ENCODE measurements at regions not wholly inside any gene's neighbourhood (a gene's known extent, or its start where the extent isn't known, plus 50 kb on each side); places are given as distances from the start of the nearest gene placed in this dataset.

DNA sequence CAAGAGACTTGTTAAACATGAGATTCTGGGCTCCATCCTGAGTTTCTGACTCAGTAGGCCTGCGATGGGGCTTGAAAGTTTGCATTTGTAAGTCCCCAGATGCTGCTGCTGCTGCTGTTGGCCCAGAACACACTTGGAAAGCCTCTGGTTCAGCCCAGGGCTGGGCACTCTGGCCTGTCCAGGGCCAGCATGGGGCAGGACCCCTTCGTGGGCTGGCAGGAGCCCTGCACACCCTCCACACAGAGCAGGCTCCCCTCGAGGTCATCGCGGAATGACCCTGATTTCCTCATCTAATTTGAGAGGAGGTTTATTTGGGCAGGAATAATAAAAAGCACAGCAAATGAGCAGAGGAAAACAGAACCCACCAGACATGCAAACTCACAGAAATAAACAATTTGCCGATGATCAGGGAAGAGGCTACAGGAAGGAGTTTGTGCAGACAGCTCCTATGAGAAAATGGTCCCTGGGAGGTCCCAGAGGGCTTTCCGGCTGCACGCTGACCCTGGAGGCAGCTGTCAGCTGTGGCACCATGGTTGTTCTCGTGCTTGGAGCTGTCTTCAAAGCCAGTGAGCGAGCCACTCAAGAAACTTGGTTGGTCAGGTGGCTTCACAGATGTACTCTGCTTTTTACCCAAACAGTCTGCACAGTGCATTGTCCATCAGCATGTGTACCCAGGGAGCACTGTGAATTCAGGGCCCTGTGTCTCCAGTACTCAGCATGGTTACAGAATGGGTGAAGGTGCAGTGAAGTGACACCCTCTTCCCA, 119.3 kb downstream of the GLI2 start:
- no peak for TF ChIP-seq POLR2A (IDR thresholded peaks at IDR 0.05; ENCODE audit: low read depth, low read length)
- TF ChIP-seq PAX5 (IDR thresholded peaks at IDR 0.05; ENCODE audit: insufficient read depth, low read length, severe bottlenecking) = no peak
- no peak for TF ChIP-seq POLR2AphosphoS5 (IDR thresholded peaks at IDR 0.05; ENCODE audit: low read depth, low read length)
- no peak for TF ChIP-seq TAF1 (IDR thresholded peaks at IDR 0.05; ENCODE audit: low read depth, low read length)
- TF ChIP-seq POU2F2 (IDR thresholded peaks at IDR 0.05; ENCODE audit: low read depth, low read length) = no peak
- TF ChIP-seq SPI1 (IDR thresholded peaks at IDR 0.05; ENCODE audit: low read depth, low read length) = no peak
